NT2/D1 (cell line): ENCODE measurements at regions not wholly inside any gene's neighbourhood (a gene's known extent, or its start where the extent isn't known, plus 50 kb on each side); places are given as distances from the start of the nearest gene placed in this dataset.
"Not testable (repeated sequence)": the region's sequence is repeated elsewhere in the genome, so short reads cannot be mapped to it uniquely, and the experiment has no call there.

Source experiments
- SUZ12 ChIP-seq: IDR thresholded peaks from 2 replicates; pipeline ENCODE4 v1.6.1; 2011; ENCODE audit not compliant: insufficient read length, insufficient read depth; ENCODE audit errors: extremely low read depth
- YY1 ChIP-seq: IDR thresholded peaks from 2 replicates; pipeline ENCODE4 v1.6.1; 2011; ENCODE audit not compliant: insufficient read length, insufficient read depth
- ZNF274 ChIP-seq: IDR thresholded peaks from 2 replicates; pipeline ENCODE4 v1.6.1; 2011; ENCODE audit warnings: mild to moderate bottlenecking, low read depth, low read length

DNA sequence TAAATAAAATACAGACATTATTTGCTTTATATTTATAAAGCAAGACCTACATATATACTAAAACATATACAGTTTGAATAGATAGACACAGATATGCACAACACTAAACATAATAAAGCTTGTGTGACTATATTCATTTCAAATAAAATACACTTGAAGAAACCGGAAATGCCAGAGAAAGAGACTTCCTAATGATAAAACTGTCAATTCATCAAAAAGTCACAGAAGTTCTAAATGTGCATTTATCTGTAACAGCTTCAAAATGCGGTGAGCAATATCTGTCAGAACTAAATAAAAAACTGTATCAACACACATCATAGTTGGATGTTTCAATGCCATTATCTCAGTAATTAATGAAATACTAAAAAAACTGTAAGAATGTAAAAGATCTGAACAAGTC is 60.6 kb upstream of the CTSV start:
- not testable (repeated sequence) for TF ChIP-seq YY1, ZNF274, SUZ12
